Esophagus squamous epithelium (tissue), 4 donors: ENCODE measurements at regions not wholly inside any gene's neighbourhood (a gene's known extent, or its start where the extent isn't known, plus 50 kb on each side); places are given as distances from the start of the nearest gene placed in this dataset.

ENCODE experiments used
- CTCF ChIP-seq, 6 experiments: fragments of 450-650 bp in 4 of 6; fragments of 200-600 bp in 2 of 6; sonication (generic) in 2 of 6; IDR thresholded peaks; one replicate each; pipeline ENCODE4 v1.5.1; 2016 to 2019; ENCODE audit warnings: antibody characterized with exemption in 6 of 6, mild to moderate bottlenecking in 4 of 6, moderate library complexity in 4 of 6
- POLR2A ChIP-seq, 4 donors: fragments of 450-650 bp; IDR thresholded peaks; one replicate each; pipeline ENCODE4 v1.6.1; 2017; ENCODE audit warnings: antibody characterized with exemption in 4 of 4, mild to moderate bottlenecking in 4 of 4, moderate library complexity in 3 of 4

- TF ChIP-seq POLR2A (IDR thresholded peaks at IDR 0.05) (no peak), CTCF (IDR thresholded peaks at IDR 0.05) (no peak)
Observed at GRCh38 chr13:86491121-86491520, 691.9 kb upstream of the SLITRK6 start.
